ENCODE measurements at regions not wholly inside any gene's neighbourhood (a gene's known extent, or its start where the extent isn't known, plus 50 kb on each side); places are given as distances from the start of the nearest gene placed in this dataset.

DNA sequence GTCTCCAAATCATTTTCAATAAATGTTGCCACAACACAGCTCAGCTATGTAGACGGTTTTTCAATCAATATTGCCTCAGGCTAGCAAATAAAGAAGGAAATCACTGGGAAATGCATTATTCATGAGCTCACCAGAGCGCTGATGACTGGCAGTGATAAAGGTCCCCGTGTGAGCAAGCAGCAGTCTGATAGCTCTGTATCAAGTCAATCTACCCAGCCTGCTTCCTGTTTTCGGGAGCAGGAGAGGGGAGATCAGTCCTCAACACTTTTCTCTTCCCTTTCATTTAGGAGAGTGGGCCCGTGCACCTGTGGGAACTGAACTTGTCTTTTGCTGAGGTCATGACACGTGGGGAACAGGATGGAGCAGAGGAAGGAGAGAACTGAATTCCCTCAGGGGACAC is 253.9 kb upstream of the SIX2 start:
- Histone ChIP-seq H3K4me3 (ENCODE audit: low read depth, low read length, poor library complexity, severe bottlenecking) (peak overlapping the region; percentile 52), H3K27me3 (ENCODE audit: insufficient read depth, low read length) (no peaks in the 10 kb centered on the region), H3K9ac (ENCODE audit: low read length) (peak overlapping the region; percentile 63; the same call in 1 of the 2 replicates), H2AFZ (ENCODE audit: low read length) (no peak overlapping the region), H3F3A (ENCODE audit: insufficient read depth, low read length) (no peaks in the 10 kb centered on the region), H3K4me1 (ENCODE audit: insufficient read depth, low read length, severe bottlenecking) (peaks cover 49% of the 10 kb centered on the region), H3K79me2 (ENCODE audit: insufficient read depth, low read length) (no peaks in the 10 kb centered on the region), H4K20me1 (ENCODE audit: insufficient read depth, low read length) (no peaks in the 10 kb centered on the region), H3K27ac (ENCODE audit: low read depth, low read length, poor library complexity, severe bottlenecking) (peak overlapping the region; percentile 16), H3K36me3 (ENCODE audit: insufficient read depth, low read length) (no peaks in the 10 kb centered on the region), H3K4me2 (ENCODE audit: low read length) (peak overlapping the region; percentile 50), H3K9me3 (ENCODE audit: low read length) (no peaks in the 10 kb centered on the region), H3K9me2 (ENCODE audit: low read depth, low read length) (no peaks in the 10 kb centered on the region)
- TF ChIP-seq, protein P1, sequence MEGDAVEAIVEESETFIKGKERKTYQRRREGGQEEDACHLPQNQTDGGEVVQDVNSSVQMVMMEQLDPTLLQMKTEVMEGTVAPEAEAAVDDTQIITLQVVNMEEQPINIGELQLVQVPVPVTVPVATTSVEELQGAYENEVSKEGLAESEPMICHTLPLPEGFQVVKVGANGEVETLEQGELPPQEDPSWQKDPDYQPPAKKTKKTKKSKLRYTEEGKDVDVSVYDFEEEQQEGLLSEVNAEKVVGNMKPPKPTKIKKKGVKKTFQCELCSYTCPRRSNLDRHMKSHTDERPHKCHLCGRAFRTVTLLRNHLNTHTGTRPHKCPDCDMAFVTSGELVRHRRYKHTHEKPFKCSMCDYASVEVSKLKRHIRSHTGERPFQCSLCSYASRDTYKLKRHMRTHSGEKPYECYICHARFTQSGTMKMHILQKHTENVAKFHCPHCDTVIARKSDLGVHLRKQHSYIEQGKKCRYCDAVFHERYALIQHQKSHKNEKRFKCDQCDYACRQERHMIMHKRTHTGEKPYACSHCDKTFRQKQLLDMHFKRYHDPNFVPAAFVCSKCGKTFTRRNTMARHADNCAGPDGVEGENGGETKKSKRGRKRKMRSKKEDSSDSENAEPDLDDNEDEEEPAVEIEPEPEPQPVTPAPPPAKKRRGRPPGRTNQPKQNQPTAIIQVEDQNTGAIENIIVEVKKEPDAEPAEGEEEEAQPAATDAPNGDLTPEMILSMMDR (IDR thresholded peaks at IDR 0.05; ENCODE audit: low read length), result no peak
- TF ChIP-seq EZH2 (IDR thresholded peaks at IDR 0.05; ENCODE audit: borderline replicate concordance, low read length), result no peak

DNA sequence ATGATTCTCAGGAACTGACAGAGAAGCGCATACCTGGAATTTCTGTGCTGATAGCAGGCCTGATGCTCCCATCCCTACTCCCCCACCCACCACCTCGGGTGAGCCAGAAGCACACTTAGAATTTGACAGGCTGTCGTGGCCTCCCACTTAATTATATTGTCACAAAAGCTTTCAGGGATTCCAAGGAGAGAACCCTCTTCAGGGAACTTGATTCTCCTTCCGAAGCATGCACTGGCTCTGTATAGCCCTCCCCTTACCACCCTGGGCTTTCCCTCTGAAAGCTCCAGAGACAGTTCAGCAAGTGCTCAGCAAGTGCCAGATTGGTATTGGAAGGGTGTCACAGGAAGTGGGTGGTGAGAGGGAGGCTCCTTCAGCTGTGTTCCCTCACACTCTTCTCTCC is 252.5 kb upstream of the SIX2 start:
- H3K79me2 ChIP-seq (ENCODE audit: insufficient read depth, low read length), result no peaks in the 10 kb centered on the region
- no peaks in the 10 kb centered on the region for H3K9me2 ChIP-seq (ENCODE audit: low read depth, low read length)
- peaks cover 63% of the 10 kb centered on the region for H3K4me1 ChIP-seq (ENCODE audit: insufficient read depth, low read length, severe bottlenecking)
- peak overlapping the region; percentile 63 for H3K9ac ChIP-seq (ENCODE audit: low read length)
- H3K36me3 ChIP-seq (ENCODE audit: insufficient read depth, low read length), result no peaks in the 10 kb centered on the region
- H3K4me2 ChIP-seq (ENCODE audit: low read length), result peak overlapping the region; percentile 50
- H3K9me3 ChIP-seq (ENCODE audit: low read length), result no peaks in the 10 kb centered on the region
- H3F3A ChIP-seq (ENCODE audit: insufficient read depth, low read length), result no peaks in the 10 kb centered on the region
- peak overlapping the region; percentile 52 for H3K4me3 ChIP-seq (ENCODE audit: low read depth, low read length, poor library complexity, severe bottlenecking)
- H4K20me1 ChIP-seq (ENCODE audit: insufficient read depth, low read length), result no peaks in the 10 kb centered on the region
- H3K27me3 ChIP-seq (ENCODE audit: insufficient read depth, low read length), result no peaks in the 10 kb centered on the region
- TF ChIP-seq, protein P1 (IDR thresholded peaks at IDR 0.05; ENCODE audit: low read length), result no peak
- TF ChIP-seq EZH2 (IDR thresholded peaks at IDR 0.05; ENCODE audit: borderline replicate concordance, low read length), result no peak
- no peak overlapping the region for H2AFZ ChIP-seq (ENCODE audit: low read length)
- peak overlapping the region; percentile 76 for H3K27ac ChIP-seq (ENCODE audit: low read depth, low read length, poor library complexity, severe bottlenecking)

DNA sequence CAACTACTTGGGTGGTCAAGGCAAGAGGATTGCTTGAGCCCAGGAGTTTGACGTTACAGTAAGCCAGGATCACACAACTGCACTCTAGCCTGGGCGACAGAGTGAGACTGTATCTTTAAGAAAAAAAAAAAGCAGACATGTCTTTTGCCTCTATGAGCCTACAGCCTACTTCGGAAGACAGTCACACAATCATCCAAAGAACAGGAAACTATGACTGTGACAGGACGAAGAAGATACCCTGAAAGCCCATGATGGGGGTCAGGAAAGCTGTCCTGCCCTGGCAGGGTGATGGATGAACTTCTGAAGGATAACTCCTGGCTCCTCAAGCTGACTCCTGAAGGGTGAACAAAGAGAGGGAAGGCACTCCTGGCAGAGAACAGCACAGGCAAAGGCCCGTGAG is 251.7 kb upstream of the SIX2 start:
- no peaks in the 10 kb centered on the region for H3F3A ChIP-seq (ENCODE audit: insufficient read depth, low read length)
- H3K9me2 ChIP-seq (ENCODE audit: low read depth, low read length), result no peaks in the 10 kb centered on the region
- H3K9me3 ChIP-seq (ENCODE audit: low read length), result no peaks in the 10 kb centered on the region
- no peaks in the 10 kb centered on the region for H3K27me3 ChIP-seq (ENCODE audit: insufficient read depth, low read length)
- no peaks in the 10 kb centered on the region for H3K36me3 ChIP-seq (ENCODE audit: insufficient read depth, low read length)
- peak overlapping the region; percentile 76 for H3K27ac ChIP-seq (ENCODE audit: low read depth, low read length, poor library complexity, severe bottlenecking)
- peak overlapping the region; percentile 50 for H3K4me2 ChIP-seq (ENCODE audit: low read length)
- H3K79me2 ChIP-seq (ENCODE audit: insufficient read depth, low read length), result no peaks in the 10 kb centered on the region
- H4K20me1 ChIP-seq (ENCODE audit: insufficient read depth, low read length), result no peaks in the 10 kb centered on the region
- H3K9ac ChIP-seq (ENCODE audit: low read length), result peak overlapping the region; percentile 63
- H2AFZ ChIP-seq (ENCODE audit: low read length), result no peak overlapping the region
- H3K4me3 ChIP-seq (ENCODE audit: low read depth, low read length, poor library complexity, severe bottlenecking), result peak overlapping the region; percentile 52
- H3K4me1 ChIP-seq (ENCODE audit: insufficient read depth, low read length, severe bottlenecking), result peaks cover 71% of the 10 kb centered on the region
- TF ChIP-seq, protein P1 (IDR thresholded peaks at IDR 0.05; ENCODE audit: low read length), result no peak
- TF ChIP-seq EZH2 (IDR thresholded peaks at IDR 0.05; ENCODE audit: borderline replicate concordance, low read length), result no peak

All from OCI-LY1 (cell line).